ENCODE measurements at regions not wholly inside any gene's neighbourhood (a gene's known extent, or its start where the extent isn't known, plus 50 kb on each side); places are given as distances from the start of the nearest gene placed in this dataset.
"Not testable (repeated sequence)": the region's sequence is repeated elsewhere in the genome, so short reads cannot be mapped to it uniquely, and the experiment has no call there.

- no peak for DNase-seq
Measured at GRCh38 chr1:87972811-87973210, 644.1 kb downstream of the LMO4 start.

- no peak for DNase-seq
Measured at GRCh38 chr1:87973896-87974295, 645.2 kb downstream of the LMO4 start.

GRCh38 chr1:87976316-87976715 lies 647.6 kb downstream of the LMO4 start:
- DNase-seq: no peak

- no peak for DNase-seq
Measured at GRCh38 chr1:87977145-87977544, 648.5 kb downstream of the LMO4 start.

GRCh38 chr1:87979079-87979478 lies 650.4 kb downstream of the LMO4 start:
- DNase-seq: no peak

GRCh38 chr1:87980494-87980893 lies 651.8 kb downstream of the LMO4 start:
- DNase-seq: no peak

GRCh38 chr1:87981386-87981785 lies 652.7 kb downstream of the LMO4 start:
- no peak for DNase-seq

- no peak for DNase-seq
Measured at GRCh38 chr1:87981810-87982209, 653.1 kb downstream of the LMO4 start.

- DNase-seq: no peak
Measured at GRCh38 chr1:87983841-87984240, 655.2 kb downstream of the LMO4 start.

GRCh38 chr1:87985071-87985470 lies 656.4 kb downstream of the LMO4 start:
- DNase-seq: no peak

GRCh38 chr1:87986130-87986866 lies 657.6 kb downstream of the LMO4 start:
- no peak for DNase-seq

- DNase-seq: no peak
Measured at GRCh38 chr1:87989346-87989745, 660.7 kb downstream of the LMO4 start.

GRCh38 chr1:87992536-87992935 lies 663.9 kb downstream of the LMO4 start:
- not testable (repeated sequence) for DNase-seq

GRCh38 chr1:87993051-87993450 lies 664.4 kb downstream of the LMO4 start:
- no peak for DNase-seq

GRCh38 chr1:87999852-88000251 lies 671.2 kb downstream of the LMO4 start:
- no peak for DNase-seq

GRCh38 chr1:88001460-88001859 lies 672.8 kb downstream of the LMO4 start:
- no peak for DNase-seq

- no peak for DNase-seq
Measured at GRCh38 chr1:88003255-88003654, 674.6 kb downstream of the LMO4 start.

GRCh38 chr1:88009916-88010315 lies 674.2 kb upstream of the PKN2 start:
- DNase-seq: no peak

- DNase-seq: no peak
Measured at GRCh38 chr1:88013485-88013884, 670.6 kb upstream of the PKN2 start.

GRCh38 chr1:88014131-88014530 lies 669.9 kb upstream of the PKN2 start:
- no peak for DNase-seq

- DNase-seq: no peak
Measured at GRCh38 chr1:88016947-88017346, 667.1 kb upstream of the PKN2 start.

- no peak for DNase-seq
Measured at GRCh38 chr1:88021529-88021928, 662.5 kb upstream of the PKN2 start.

- DNase-seq: no peak
Measured at GRCh38 chr1:88022516-88022915, 661.6 kb upstream of the PKN2 start.

- no peak for DNase-seq
Measured at GRCh38 chr1:88029142-88029541, 654.9 kb upstream of the PKN2 start.

GRCh38 chr1:88029899-88030298 lies 654.2 kb upstream of the PKN2 start:
- no peak for DNase-seq
